Esophagus mucosa (tissue), 1 donor: ENCODE measurements at regions not wholly inside any gene's neighbourhood (a gene's known extent, or its start where the extent isn't known, plus 50 kb on each side); places are given as distances from the start of the nearest gene placed in this dataset.

Source experiments
- ATAC-seq: fragments of 200-7000 bp; cut with Tn5 transposase; one replicate; pipeline ENCODE4 v1.9.1; 2020
- donor health status: DM: yes; HTN: yes; CAD: no.

- ATAC-seq, result no peak
Measured at GRCh38 chr5:82330530-82331270, 52.5 kb upstream of the RPS23 start.

GRCh38 chr5:82329393-82329792, 51.2 kb upstream of the RPS23 start:
- ATAC-seq, result no peak
